Superior temporal gyrus (tissue), 1 donor: ENCODE measurements at regions not wholly inside any gene's neighbourhood (a gene's known extent, or its start where the extent isn't known, plus 50 kb on each side); places are given as distances from the start of the nearest gene placed in this dataset.
"Not testable (repeated sequence)": the region's sequence is repeated elsewhere in the genome, so short reads cannot be mapped to it uniquely, and the experiment has no call there.

Experiments used
- DNase-seq: peaks from one replicate; pipeline ENCODE4 v3.0.0-alpha.2; 2016; ENCODE audit errors: extremely low spot score

- no peak for DNase-seq
Measured at GRCh38 chr20:63145156-63145555, 70.8 kb downstream of the YTHDF1 start.

GRCh38 chr20:63142933-63143332, 73.0 kb downstream of the YTHDF1 start:
- DNase-seq = no peak

- no peak for DNase-seq
Measured at GRCh38 chr20:63141531-63141930, 74.4 kb downstream of the YTHDF1 start.

GRCh38 chr20:63140514-63141433, 75.2 kb downstream of the YTHDF1 start:
- DNase-seq = no peak

- DNase-seq = no peak
Measured at GRCh38 chr20:63139837-63140236, 76.1 kb downstream of the YTHDF1 start.

- no peak for DNase-seq
Measured at GRCh38 chr20:63139356-63139755, 76.6 kb downstream of the YTHDF1 start.

- DNase-seq = no peak
Measured at GRCh38 chr20:63138855-63139341, 77.0 kb downstream of the YTHDF1 start.

GRCh38 chr20:63137851-63138415, 78.0 kb downstream of the YTHDF1 start:
- no peak for DNase-seq

GRCh38 chr20:63136296-63136695, 79.6 kb downstream of the YTHDF1 start:
- no peak for DNase-seq

- no peak for DNase-seq
Measured at GRCh38 chr20:63135411-63135810, 80.5 kb downstream of the YTHDF1 start.

GRCh38 chr20:63134711-63135361, 81.1 kb downstream of the YTHDF1 start:
- not testable (repeated sequence) for DNase-seq

- DNase-seq = no peak
Measured at GRCh38 chr20:63134201-63134612, 81.7 kb downstream of the YTHDF1 start.

- no peak for DNase-seq
Measured at GRCh38 chr20:63133481-63134091, 82.3 kb downstream of the YTHDF1 start.

GRCh38 chr20:63132715-63133471, 83.0 kb downstream of the YTHDF1 start:
- no peak for DNase-seq

GRCh38 chr20:63132131-63132714, 83.7 kb downstream of the YTHDF1 start:
- DNase-seq = no peak

GRCh38 chr20:63130658-63131577, 85.0 kb downstream of the YTHDF1 start:
- no peak for DNase-seq

GRCh38 chr20:63129991-63130657, 85.8 kb downstream of the YTHDF1 start:
- DNase-seq = no peak

GRCh38 chr20:63129376-63129965, 86.5 kb downstream of the YTHDF1 start:
- DNase-seq = no peak

GRCh38 chr20:63128956-63129355, 87.0 kb downstream of the YTHDF1 start:
- no peak for DNase-seq
